ENCODE measurements at regions not wholly inside any gene's neighbourhood (a gene's known extent, or its start where the extent isn't known, plus 50 kb on each side); places are given as distances from the start of the nearest gene placed in this dataset.
"Not testable (repeated sequence)": the region's sequence is repeated elsewhere in the genome, so short reads cannot be mapped to it uniquely, and the experiment has no call there.

DNA sequence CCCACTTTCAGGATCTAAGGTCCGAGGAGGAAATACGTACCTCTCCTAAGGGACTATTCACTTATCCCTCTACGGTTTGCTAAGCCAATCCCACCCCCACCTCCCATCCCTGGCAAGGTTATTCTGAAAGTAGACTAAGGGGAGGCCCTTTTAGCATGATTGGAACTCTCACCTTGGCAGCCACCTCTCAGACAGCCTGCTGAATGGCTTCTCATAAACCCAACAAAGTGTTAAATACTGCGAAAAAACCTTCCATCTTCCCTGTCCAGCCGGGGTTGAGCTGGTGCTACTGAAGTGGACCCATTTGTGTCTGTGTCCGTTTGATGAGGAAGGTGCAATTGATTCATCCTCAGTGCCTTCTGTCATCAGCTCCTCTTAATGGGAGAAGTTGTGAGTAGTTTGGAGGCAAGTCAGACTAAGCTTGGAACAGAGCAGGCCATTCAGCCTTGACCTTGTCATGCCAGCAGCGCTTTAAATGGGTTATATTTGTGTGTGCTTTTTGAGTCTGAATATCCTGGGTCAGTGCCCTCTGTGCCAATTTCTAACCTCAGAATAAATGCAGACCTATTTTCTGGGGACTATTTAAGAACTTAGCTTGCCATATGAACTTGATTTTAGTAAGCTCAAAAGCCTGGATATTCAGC, 476.3 kb upstream of the ZNF608 start:
- in situ Hi-C loops (cut with HindIII; ENCODE audit: low sequenced_read_pairs) = no loop called here

DNA sequence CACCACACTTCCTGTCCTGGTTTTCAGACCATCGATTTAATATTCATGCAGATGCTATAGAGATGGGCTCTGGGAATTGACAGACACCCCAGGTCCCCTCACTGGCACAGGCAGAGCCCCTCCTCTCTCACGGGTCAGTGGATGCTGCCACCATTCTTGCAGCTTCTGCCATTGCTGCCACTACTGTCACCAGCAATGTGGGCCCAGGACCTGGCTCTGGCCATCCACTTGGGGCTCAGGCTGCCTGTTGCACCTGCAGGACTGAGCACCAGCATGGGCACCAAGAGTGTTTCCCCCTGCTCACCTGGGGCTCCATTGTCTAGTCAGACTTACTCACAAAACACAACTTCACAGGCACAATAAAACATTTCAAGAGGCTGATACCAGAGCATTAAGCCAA, 479.0 kb upstream of the ZNF608 start:
- in situ Hi-C loops (cut with HindIII; ENCODE audit: low sequenced_read_pairs) = no loop called here

DNA sequence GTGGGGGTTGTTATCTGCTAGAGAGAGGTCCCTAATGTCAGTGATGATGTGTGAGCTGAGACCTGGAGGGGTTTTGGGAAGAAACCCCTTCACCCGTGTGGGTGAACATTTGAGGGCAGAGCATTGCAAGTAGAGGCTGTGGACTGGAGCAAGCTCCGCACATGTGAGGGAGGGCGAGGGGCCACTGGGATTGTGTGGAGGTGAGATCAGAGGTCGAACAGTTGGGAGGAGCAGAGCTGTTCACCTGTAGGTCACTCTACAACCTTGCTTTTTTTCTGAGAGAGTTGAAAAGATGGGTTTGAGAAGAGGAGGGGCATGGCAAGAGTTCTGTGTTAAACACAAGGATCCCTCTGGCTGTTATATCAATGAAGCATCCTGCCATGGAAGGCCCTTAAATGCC, 480.4 kb upstream of the ZNF608 start:
- in situ Hi-C loops (cut with HindIII; ENCODE audit: low sequenced_read_pairs) = no loop called here

DNA sequence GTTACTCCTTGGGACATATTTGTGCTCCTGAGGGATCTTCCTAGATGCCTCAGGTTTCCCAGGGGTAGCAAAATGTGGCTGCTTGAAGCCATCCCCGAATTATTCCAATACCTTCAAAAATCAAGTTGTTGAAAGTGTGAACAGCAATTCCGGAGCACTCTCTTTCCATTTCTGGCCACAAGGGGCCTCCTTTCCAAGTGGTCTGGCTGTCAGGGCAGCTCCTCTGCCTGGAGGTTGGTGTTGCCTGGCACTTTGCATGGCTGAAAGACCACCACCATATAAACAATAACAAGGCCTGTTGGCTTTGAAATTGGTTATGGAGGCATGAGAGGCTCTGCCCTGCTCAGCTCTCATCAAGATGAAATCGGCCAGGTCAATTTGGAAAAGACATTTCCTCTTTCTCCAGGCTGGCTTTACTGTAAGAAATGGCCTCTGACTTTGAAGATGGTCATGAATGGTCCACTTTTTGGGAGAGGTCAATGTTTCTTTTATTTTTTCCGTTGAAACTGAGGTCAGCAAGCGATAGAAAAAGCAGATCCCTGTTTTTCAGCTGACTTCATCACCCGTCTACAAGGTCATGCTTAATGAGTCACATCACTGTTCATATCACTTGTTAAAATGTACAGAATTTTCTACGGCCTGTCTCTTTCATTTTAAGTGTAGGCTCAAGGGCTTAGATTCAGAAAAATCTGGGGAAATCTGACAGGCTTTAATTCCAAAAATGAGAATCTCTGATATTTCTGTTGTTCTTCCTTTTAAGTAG, 481.1 kb upstream of the ZNF608 start:
- in situ Hi-C loops (cut with HindIII; ENCODE audit: low sequenced_read_pairs) = no loop called here

- in situ Hi-C loops (cut with HindIII; ENCODE audit: low sequenced_read_pairs) = no loop called here
These were observed 482.1 kb upstream of the ZNF608 start for GRCh38 chr5:125228363-125229070.

- in situ Hi-C loops (cut with HindIII; ENCODE audit: low sequenced_read_pairs) = no loop called here
These were observed 483.1 kb upstream of the ZNF608 start for GRCh38 chr5:125229556-125229955.

DNA sequence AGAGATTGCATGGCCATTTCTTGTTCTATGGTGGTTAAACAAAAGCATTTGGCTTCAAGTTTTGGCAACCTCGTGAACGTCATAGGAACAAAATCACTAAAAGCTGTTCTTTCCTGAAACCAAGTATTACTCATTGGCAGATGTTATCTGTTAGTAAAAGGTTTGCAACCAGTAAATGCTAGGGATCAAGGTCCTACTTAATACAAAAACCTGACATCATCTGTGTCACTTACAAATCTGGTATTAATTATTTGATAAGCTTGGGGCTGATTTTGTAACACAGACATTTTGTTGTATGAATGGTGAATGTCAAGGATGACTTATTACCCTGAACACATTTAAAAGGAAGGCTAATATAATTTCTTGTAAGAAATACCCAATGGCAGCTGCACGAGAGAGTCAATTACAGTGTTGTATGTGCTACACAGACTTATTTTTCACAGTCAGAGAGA, 486.4 kb upstream of the ZNF608 start:
- in situ Hi-C loops (cut with HindIII; ENCODE audit: low sequenced_read_pairs) = no loop called here

DNA sequence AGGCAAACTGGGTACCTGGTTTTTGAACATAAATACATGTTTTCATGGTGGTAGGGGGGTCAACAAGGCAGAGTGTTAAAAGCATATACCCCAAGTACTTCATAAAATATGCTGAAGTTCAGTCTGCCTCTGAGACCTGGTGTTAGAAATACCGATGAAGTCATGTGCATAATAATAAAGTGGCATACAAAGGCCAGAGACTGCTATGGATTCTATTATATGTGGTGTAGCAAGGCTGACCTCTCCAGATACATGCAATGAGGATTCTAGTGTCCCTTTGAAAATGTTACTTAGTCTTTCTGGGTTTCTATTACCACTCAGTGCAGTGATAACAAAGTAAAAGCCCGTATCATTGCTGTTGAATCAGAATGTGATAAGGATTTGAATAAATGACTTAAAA, 487.5 kb upstream of the ZNF608 start:
- in situ Hi-C loops (cut with HindIII; ENCODE audit: low sequenced_read_pairs) = no loop called here

- in situ Hi-C loops (cut with HindIII; ENCODE audit: low sequenced_read_pairs) = no loop called here
These were observed 489.6 kb upstream of the ZNF608 start for GRCh38 chr5:125236007-125236406.

DNA sequence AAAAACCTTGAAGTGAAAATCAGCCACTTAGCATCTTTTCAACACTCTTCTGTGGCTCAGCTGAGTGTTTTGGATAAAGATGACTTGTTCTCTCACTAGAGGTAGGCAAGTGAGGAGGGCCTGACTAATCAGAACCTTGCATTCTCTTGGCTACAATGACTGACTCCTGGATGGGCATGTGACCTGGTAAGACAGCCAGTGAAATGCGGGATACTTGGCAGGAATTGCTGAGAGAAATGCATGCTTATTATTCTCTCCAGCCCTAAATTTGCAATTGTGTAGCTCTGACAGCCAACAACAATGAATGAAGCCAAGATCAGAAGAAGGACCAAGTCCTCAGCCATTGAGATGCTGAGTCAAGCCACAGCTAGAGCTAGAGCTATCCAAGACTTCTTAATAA, 490.5 kb upstream of the ZNF608 start:
- in situ Hi-C loops (cut with HindIII; ENCODE audit: low sequenced_read_pairs) = no loop called here

DNA sequence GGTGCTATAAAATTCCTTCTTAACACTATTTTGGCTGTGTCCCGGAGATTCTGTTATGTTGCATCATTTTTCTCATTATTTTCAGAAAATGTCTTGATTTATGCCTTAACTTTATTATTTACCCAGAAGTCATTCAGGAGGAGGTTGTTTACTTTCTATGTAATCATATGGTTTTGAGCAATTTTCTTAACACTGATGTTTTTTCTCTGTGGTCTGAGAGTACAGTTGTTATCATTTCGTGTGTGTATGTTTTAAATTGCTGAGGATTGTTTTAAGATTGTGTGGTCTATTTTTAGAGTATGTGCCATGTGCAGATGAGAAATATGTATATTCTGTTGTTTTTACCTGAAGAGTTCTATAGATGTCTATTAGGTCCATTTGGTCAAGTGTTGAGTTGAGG, 498.1 kb upstream of the ZNF608 start:
- in situ Hi-C loops (cut with HindIII; ENCODE audit: low sequenced_read_pairs) = no loop called here

DNA sequence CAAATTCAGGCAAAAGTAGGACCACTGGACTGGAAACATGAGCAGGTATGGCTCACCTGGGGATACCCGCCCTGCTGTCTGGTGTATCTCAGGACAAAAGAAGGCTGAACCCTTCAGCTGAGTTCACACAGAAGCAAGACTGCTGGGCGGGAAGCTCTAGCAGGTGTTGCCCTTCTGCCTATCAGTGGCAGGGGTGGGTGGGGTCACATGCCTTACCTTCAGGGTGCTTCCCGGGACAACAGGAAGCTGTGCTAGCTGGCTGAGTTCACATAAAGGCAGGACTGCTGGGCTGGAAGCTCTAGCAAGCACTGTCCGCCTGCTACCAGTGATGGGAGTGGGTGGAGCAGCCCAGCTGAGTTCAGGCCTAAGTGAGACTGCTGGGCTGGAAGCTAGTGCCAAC, 498.8 kb upstream of the ZNF608 start:
- in situ Hi-C loops (cut with HindIII; ENCODE audit: low sequenced_read_pairs) = no loop called here

DNA sequence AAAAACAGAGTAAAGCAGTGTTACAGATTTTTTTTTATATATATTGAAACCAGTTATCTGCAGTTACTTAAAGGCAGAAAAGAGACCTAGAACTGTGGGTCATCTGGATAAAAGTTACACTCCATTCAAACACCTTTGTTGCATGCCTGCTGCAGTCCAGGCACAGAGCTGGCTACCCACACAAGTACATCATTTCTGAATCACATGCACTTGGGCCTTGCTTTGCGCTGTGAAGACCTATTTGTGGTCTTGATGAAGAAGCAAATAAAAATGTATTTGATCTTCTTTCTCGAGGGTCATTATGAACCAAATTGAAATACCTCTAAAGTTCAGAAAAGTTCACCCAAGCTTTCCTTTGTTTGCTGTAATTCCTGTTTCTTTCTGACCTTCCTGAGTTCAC, 503.0 kb upstream of the ZNF608 start:
- in situ Hi-C loops (cut with HindIII; ENCODE audit: low sequenced_read_pairs) = no loop called here

DNA sequence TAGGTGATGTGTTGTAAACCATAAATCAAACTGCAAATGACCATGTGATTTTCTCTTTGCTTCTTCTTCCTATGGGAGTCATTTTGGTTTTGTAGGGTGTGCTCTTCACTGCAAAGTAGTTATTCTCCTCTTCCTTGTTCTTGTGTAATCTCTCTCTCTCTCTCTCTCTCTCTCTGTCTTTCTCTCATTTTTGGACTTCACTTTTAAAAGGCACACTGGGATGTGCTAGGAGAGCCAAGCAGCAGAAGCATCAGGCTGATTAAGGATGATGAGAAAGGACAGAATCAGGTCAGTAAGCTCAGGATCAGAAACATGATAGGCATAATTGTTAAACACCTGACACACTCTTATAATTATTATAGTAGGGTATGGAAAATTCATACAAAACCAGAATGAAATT, 505.3 kb upstream of the ZNF608 start:
- in situ Hi-C loops (cut with HindIII; ENCODE audit: low sequenced_read_pairs) = no loop called here

DNA sequence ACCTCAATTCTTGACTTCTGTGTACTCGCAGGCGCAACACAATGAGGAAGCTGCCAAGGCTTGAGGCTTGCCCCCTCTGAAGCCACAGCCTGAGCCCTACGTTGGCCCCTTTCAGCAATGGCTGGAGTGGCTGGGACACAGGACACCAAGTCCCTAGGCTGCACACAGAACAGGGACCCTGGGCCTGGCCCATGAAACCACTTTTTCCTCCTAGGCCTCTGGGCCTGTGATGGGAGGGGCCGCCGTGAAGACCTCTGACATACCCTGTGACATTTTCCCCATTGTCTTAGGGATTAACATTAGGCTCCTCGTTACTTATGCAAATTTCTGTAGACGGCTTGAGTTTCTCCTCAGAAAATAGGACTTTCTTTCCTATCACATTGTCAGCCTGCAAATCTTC, 507.2 kb upstream of the ZNF608 start:
- in situ Hi-C loops (cut with HindIII; ENCODE audit: low sequenced_read_pairs) = not testable (repeated sequence)

DNA sequence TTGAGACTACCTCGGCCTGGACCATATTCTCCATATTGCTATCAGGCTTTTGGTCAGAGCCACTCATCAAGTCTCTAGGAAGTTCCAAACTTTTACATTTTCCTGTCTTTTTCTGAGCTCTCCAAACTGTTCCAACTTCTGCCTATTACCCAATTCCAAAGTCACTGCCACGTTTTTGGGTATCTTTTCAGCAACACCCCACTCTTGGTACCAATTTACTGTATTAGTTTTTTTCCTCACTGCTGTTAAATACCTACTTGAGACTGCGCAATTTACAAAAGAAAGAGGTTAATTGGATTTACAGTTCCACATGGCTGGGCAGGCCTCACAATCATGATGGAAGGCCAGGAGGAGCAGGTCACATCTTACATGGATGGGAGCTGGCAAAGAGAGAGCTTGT, 507.8 kb upstream of the ZNF608 start:
- in situ Hi-C loops (cut with HindIII; ENCODE audit: low sequenced_read_pairs) = no loop called here

DNA sequence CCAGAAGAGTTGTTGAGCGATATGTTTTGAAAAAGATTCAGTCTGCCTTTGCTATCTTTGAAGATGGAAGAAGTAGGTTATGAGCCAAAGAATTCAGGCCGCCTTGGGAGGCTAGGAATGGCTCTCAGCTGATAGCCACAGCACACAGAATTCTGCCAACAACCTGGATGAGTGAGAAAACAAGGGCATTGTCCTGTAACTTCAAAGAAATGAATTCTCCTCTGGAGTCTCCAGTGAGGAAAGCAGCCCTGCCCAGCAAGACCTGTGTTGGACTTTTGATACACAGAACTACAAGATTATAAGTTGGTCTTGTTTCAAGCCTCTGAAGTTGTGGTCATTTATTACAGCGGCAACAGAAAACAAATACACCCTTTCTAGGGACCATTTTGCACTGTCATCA, 509.9 kb upstream of the ZNF608 start:
- in situ Hi-C loops (cut with HindIII; ENCODE audit: low sequenced_read_pairs) = no loop called here

DNA sequence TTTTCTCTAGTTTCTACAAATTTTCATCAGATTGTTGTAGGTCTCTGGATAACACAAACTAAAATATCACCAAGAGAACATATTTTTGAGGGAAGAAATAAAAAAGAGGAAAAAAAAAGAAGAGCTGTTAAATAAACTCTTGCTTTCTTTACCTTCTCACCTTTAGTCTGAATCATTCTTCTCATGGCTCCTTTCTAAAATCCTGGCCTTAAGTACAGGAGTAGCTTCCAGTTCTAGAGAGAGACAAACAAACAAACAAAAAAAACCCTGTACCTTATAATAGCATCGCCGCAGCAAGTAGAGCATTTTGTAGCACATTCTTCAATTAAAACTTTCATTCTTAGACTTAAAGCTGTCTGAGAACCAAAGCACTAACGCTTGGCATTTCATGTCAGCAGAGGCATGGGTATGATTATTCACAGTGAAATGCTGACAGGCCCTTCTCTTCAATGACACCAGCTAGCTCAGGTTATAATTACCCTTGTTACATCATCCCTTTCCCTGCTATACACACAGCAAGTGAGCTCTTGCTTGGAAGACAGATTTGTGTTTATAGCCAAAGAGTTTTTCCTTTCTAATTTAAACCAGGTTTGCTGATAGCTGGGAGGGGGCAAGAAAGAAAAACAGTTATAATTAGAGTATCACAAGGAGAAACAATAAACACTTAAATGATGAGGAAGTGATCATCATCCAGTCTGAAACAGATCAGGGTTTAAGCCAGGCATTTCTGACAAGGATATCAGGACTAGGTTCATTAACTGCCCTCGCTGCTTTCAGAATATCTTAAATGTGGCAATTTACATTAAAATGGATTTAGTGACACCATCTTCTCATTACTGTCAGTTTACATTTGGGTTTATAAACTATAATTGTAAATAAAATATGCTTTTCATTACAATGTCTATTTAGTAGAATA, 510.9 kb upstream of the ZNF608 start:
- in situ Hi-C loops (cut with HindIII; ENCODE audit: low sequenced_read_pairs) = no loop called here

GRCh38 chr5:125257997-125258396, 511.6 kb upstream of the ZNF608 start:
- in situ Hi-C loops (cut with HindIII; ENCODE audit: low sequenced_read_pairs) = no loop called here

- in situ Hi-C loops (cut with HindIII; ENCODE audit: low sequenced_read_pairs) = no loop called here
These were observed 512.2 kb upstream of the ZNF608 start for GRCh38 chr5:125258615-125259014.

Measured in DLD1 (cell line).